DOHH2 (cell line): ENCODE measurements at regions not wholly inside any gene's neighbourhood (a gene's known extent, or its start where the extent isn't known, plus 50 kb on each side); places are given as distances from the start of the nearest gene placed in this dataset.

Experiments
- EZH2phosphoT487 ChIP-seq: fragments of 200-600 bp; sonication (generic); IDR thresholded peaks from 2 replicates; pipeline ENCODE4 v1.6.1; 2017; ENCODE audit warnings: borderline replicate concordance, mild to moderate bottlenecking, antibody characterized with exemption, low read length, moderate library complexity, mixed read lengths
- TF ChIP-seq, protein P1 (sequence below): fragments of 200-600 bp; sonication (generic); IDR thresholded peaks from one replicate; pipeline ENCODE4 v1.5.1; 2014; ENCODE audit warnings: antibody characterized with exemption, mild to moderate bottlenecking, low read depth, low read length; ENCODE audit not compliant: poor library complexity, severe bottlenecking

DNA sequence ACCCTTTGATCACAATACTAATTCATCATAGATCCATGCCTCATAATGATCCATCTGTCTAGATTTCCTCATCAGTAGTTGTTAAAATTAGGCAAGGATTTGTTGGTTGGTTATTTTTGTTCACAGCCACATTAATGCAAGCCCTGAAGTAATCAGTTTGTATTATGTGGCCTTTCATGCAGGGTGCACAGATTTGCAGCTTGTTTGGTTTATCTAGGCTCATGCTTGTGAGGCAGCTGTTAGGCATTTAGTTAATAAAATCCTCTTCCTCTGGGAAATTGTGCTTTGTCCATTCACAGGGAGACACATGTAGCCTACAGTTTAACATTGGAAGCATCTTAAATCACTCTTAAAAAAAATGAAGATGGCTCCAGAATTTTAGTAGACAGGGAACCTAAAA, 162.8 kb upstream of the ZNF385D start:
- TF ChIP-seq, protein P1, sequence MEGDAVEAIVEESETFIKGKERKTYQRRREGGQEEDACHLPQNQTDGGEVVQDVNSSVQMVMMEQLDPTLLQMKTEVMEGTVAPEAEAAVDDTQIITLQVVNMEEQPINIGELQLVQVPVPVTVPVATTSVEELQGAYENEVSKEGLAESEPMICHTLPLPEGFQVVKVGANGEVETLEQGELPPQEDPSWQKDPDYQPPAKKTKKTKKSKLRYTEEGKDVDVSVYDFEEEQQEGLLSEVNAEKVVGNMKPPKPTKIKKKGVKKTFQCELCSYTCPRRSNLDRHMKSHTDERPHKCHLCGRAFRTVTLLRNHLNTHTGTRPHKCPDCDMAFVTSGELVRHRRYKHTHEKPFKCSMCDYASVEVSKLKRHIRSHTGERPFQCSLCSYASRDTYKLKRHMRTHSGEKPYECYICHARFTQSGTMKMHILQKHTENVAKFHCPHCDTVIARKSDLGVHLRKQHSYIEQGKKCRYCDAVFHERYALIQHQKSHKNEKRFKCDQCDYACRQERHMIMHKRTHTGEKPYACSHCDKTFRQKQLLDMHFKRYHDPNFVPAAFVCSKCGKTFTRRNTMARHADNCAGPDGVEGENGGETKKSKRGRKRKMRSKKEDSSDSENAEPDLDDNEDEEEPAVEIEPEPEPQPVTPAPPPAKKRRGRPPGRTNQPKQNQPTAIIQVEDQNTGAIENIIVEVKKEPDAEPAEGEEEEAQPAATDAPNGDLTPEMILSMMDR: no peak
- TF ChIP-seq EZH2phosphoT487: no peak
